ENCODE measurements at regions not wholly inside any gene's neighbourhood (a gene's known extent, or its start where the extent isn't known, plus 50 kb on each side); places are given as distances from the start of the nearest gene placed in this dataset.

DNA sequence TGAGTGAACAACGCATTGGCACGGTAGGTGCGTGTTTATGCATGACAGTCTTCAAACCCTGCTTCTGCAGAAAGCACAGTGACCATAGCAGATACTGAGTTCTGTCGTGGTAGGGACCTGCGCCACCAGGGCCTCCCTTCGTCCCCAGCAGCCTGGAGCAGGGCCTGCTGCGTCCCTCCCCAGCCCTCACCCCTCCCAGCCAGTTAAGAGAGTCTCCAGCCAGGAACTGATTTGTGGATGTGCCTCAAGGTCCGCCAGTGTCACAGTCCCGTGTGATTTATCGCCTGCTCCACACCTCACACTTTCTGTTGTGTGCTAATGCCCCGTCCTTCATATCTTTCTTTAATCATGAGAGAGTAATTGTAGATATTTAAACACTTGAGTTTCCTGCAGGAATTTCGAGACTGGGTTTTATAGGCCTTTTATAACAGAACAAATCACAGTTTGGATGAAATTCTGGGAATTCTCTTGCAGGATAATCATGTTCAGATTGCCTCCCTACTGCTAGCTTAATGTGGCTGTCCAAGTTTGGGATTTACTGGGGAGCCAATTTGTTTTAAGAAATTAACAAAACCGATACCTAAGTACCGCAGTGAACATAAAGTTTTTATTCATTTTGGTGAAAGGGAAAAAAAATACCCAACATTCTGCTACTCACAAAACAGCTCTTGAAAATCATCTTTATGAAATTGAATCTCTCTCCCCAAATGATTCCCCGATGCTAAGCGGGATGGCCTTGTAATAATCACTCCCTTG, 438.6 kb downstream of the TSHZ3 start:
- DNase-seq (ENCODE audit: low read depth in 4 of 4, low spot score in 3 of 4): no peak

DNA sequence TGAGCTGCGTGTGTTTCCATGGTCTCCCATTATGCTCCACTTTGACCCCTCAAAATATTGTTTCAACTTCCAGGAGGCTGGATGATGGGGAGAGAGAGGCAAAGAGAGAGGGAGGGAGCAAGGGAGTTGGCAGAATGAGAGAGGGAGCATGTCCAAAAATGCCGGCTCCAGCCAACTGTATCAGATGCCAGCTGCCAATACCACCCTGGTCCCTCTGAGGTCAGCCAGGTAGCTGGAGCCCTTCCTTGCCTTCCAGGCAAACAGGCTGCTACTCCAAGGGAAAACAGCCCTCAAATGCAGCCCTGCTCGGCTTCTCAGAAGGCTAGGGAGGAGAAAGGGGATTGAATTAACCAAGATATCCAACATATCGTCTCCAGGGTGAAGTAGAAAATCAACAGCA, 440.0 kb downstream of the TSHZ3 start:
- no peak for DNase-seq (ENCODE audit: low read depth in 4 of 4, low spot score in 3 of 4)

DNA sequence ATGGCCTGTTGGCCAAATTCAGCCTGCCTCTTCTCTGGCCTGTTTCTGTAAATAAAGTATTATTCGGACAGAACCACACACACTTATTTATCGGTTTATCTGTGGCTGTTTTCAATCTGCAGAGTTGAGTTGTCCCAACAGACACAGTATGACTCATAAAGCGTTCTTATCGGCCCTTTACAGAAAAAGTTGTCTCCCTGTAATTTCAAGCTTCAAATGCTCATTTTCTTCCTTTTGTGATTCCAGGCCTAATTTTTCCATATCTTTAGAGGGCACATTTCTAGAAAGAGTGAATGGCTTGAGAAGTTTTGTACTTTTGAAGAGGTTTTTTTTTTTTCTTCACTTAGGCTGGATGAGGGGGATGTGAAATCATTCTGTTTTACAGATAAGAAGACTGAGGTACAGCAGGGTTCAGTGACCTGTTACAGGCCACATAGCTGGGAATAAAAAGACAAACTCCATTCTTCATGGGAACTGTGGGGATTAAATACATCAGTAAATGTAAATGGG, 440.9 kb downstream of the TSHZ3 start:
- DNase-seq (ENCODE audit: low read depth in 4 of 4, low spot score in 3 of 4): no peak

- no peak for DNase-seq (ENCODE audit: low read depth in 4 of 4, low spot score in 3 of 4)
These were observed 442.4 kb downstream of the TSHZ3 start for GRCh38 chr19:30906871-30907270.

- DNase-seq (ENCODE audit: low read depth in 4 of 4, low spot score in 3 of 4): no peak
These were observed 449.2 kb downstream of the TSHZ3 start for GRCh38 chr19:30900051-30900450.

GRCh38 chr19:30898353-30899103, 450.7 kb downstream of the TSHZ3 start:
- DNase-seq (ENCODE audit: low read depth in 4 of 4, low spot score in 3 of 4): no peak

DNA sequence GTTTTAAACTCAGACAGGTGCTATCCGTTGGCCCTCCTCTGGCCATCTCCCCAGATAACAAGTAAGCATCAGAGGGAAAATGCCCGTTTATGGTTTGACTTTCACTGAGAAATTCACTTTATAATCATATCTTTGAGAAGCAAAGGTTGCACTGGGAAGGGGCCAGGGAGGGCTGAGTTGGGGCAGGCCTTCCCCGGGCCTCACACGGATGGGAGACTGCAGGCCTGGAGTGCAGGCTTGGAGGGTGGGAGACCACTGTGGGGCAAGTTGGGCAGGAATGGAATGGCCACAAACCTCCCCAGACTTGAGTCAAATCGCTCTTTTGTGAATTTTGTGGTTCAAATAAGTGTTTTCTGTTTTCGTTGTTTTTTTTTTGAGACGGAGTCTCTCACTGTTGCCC, 451.7 kb downstream of the TSHZ3 start:
- no peak for DNase-seq (ENCODE audit: low read depth in 4 of 4, low spot score in 3 of 4)

DNA sequence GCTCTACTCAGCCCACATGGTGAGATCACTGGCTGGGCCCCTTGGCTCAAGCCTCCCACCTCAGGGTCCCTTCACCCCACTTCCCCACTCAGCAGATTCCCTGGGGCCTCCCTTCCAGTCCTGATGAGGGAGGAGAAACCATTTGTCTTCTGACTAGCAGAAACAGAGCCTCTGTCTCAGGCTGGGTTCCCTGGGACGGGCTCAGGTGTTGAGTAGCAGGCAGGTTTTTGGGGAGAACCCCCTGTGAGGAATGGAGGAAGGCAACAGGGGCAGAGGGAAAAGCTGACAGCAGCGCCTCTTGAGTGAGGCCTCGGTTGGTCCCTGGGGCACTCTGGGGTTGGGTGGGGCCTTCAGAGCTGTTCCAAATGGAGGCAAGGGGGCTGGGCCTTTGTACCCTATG, 452.2 kb downstream of the TSHZ3 start:
- no peak for DNase-seq (ENCODE audit: low read depth in 4 of 4, low spot score in 3 of 4)

DNA sequence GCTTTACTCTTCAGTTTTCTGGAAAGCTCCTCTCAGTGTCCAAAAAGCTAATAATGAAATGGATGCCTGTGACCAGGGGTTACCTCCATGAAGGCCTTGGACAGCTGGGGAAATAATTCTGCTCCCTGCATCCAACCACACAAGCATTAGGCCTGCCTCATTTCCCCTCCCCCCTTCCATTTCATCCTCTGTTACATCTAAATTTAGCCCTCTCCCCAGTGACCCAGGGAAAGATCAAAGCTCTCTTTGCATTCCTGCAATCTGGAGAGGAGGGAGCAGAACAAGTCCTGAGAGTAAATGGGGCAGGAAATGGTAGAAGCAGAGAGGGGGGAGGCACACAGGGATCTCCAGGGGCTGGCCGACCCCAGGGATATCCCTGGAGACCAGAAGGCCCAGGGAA, 452.7 kb downstream of the TSHZ3 start:
- peak; percentile 39 to 70 (median 44) for DNase-seq (ENCODE audit: low read depth in 4 of 4, low spot score in 3 of 4)

DNA sequence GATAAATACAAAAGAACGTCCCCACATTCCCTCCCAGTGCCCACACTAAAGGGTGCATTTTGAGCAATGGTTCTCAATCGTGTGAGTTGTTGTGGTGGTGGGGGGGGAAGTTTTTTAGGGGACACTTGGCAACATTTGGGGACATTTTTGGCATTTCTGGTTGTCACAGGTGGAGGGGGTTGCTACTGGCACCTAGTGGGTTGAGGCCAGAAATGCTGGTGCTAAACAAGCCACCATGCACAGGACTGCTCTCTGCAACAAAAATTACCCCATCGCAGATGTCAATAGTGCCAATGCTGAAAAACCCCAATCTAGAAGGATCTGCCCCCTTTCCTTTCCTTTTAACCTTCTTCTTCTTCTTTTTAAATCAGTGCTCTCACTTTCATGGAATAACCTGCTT, 453.3 kb downstream of the TSHZ3 start:
- no peak for DNase-seq (ENCODE audit: low read depth in 4 of 4, low spot score in 3 of 4)

DNA sequence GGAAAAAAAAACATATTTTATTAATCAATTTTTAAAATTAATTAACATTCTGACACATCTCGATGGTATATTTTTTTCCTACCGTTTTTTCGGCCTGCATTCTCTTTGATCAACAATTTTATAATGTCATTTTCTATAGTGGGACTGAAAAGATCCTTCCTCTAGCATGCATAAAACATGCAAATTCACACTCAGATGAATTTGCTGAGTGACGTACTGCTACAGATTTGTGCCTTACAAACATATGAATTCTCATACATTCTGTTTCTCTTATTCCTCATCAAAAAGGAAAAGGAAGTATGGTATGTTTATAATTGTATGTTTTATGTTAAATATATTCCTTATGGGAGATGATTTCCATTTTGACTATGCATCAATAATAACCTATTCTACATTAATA, 458.2 kb downstream of the TSHZ3 start:
- no peak for DNase-seq (ENCODE audit: low read depth in 4 of 4, low spot score in 3 of 4)

- DNase-seq (ENCODE audit: low read depth in 4 of 4, low spot score in 3 of 4): no peak
These were observed 459.2 kb downstream of the TSHZ3 start for GRCh38 chr19:30890033-30890432.

GRCh38 chr19:30888937-30889336, 460.3 kb downstream of the TSHZ3 start:
- DNase-seq (ENCODE audit: low read depth in 4 of 4, low spot score in 3 of 4): no peak

DNA sequence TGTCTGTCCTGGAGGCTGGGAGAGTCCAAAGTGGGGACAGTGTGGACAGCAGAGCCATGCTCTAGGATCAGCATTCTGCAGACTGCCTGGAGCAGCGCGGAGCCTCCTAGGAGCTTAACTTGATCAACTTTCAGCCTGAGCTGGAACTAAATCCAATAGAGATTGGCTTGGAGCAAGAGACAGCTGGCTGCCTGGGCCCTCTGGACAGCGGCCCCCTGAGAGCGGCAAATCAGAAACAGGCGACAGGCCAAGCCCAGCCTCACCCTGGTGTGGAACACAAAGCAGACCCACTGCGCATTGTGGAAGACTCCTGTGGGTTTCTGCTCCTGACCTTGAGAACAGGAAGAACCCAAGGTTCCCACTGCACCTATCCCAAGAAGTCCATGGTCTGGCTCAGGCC, 462.2 kb downstream of the TSHZ3 start:
- no peak for DNase-seq (ENCODE audit: low read depth in 4 of 4, low spot score in 3 of 4)

DNA sequence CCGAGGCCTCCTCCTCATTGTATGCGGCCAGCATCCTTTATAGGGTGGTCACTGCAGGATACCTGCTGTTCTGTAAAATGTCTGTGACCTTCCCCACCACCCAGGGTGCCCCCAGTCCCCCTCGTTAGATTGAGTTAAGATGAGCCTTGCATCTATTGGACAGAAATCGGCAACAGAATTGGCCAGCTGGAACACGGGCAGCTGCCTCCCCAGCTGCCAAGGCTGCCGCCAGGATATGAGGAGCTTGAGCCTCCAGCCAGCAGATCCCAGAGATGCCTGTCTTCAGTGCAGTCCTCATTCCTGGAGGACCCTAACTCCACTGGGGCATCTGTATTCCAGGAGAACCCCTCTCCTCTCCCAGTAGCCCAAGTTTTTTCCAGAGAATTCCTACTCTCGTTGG, 463.0 kb downstream of the TSHZ3 start:
- no peak for DNase-seq (ENCODE audit: low read depth in 4 of 4, low spot score in 3 of 4)

- DNase-seq (ENCODE audit: low read depth in 4 of 4, low spot score in 3 of 4): no peak
These were observed 465.0 kb downstream of the TSHZ3 start for GRCh38 chr19:30884146-30884812.

GRCh38 chr19:30883071-30883470, 466.2 kb downstream of the TSHZ3 start:
- no peak for DNase-seq (ENCODE audit: low read depth in 4 of 4, low spot score in 3 of 4)

- DNase-seq (ENCODE audit: low read depth in 4 of 4, low spot score in 3 of 4): no peak
These were observed 466.7 kb downstream of the TSHZ3 start for GRCh38 chr19:30882411-30883005.

- DNase-seq (ENCODE audit: low read depth in 4 of 4, low spot score in 3 of 4): no peak
These were observed 467.3 kb downstream of the TSHZ3 start for GRCh38 chr19:30881930-30882329.

DNA sequence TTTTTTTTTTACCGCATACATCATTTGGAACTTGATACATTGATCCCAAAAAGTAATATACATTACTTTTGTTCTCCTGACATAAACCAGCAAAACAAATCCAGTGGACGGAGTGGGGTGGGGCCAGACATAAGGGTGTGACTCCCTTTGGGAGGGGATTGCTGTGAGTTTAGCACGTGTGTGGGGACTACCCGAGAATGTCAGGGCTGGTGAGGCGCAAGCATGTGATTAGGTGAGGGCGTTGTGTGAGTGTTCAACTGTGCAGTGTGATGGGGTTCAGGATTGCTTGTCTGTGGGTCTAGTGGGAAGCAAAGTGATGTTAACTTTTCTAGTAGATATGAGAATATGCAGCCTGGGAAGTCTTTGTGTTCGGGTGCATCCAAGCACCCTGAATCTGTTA, 468.0 kb downstream of the TSHZ3 start:
- no peak for DNase-seq (ENCODE audit: low read depth in 4 of 4, low spot score in 3 of 4)

GRCh38 chr19:30880551-30880950, 468.7 kb downstream of the TSHZ3 start:
- DNase-seq (ENCODE audit: low read depth in 4 of 4, low spot score in 3 of 4): no peak

Data from left renal pelvis (tissue), 4 donors.